ENCODE measurements at regions not wholly inside any gene's neighbourhood (a gene's known extent, or its start where the extent isn't known, plus 50 kb on each side); places are given as distances from the start of the nearest gene placed in this dataset.

DNA sequence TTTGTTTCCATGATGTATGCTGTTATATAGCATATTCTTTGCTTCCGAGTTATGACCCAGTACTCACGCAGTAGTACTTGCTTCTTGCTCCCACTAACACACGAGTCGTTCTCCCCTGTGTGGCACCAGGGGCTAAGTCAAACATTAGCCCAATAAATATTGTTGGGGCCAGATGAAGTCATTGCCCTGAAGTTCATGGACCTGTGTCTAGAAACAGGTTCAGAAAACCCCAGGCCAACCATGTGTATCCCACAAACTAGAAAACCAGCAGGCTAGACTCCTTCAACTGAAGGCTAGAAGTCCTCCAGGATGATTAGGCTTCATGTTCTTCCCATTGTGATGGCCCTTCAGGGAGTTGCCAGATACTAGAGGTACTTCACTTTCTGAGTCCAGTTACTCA, 198.2 kb upstream of the RBM19 start:
- ATAC-seq, result no peak
- WGBS, 4 donors, result 89 to 96% (median 93%) methylated on average over 4 of the region's 4 CpGs
- Histone ChIP-seq H3K4me3 (no peak overlapping the region), H3K36me3 (no peaks in the 10 kb centered on the region), H3K9me3 (no peaks in the 10 kb centered on the region), H3K27me3 (peaks cover 0 to 8% (median 0%) of the 10 kb centered on the region in 9 donors), H3K27ac (no peak overlapping the region), H3K4me1 (peaks cover 0 to 3% (median 0%) of the 10 kb centered on the region in 12 donors)
- intact Hi-C loops (cut with DNase I), result loop anchor here in 6 of 10 donors (10.0 kb wide), 3 partner anchors 230 to 340 kb away; no protein-coding TSS in a partner anchor
- TF ChIP-seq CTCF (IDR thresholded peaks at IDR 0.05) (no peak), POLR2A (IDR thresholded peaks at IDR 0.05) (no peak)
- DNase-seq, result no peak

DNA sequence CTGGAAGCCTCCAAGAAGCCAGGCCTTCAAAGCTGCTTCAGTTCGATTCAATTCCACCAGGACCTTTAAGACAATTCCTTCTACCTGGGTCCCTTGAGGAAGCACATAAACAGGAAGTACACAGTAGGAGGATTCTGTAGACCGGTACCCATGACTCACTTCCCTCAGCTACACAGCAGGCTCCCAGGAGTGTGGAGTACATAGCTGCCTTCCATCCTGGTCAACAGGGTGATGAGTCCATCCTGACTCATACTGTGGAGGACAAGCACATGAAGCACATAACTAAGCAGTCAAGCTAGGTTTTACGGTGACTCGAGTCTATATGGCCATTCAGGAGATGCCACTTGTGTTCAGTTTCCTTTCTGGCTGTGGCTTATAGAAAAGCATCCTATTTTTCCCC, 197.6 kb upstream of the RBM19 start:
- peaks cover 0 to 3% (median 0%) of the 10 kb centered on the region in 12 donors for H3K4me1 ChIP-seq
- no peak for TF ChIP-seq CTCF (IDR thresholded peaks at IDR 0.05)
- no peak for TF ChIP-seq POLR2A (IDR thresholded peaks at IDR 0.05)
- DNase-seq (no peak), ATAC-seq (no peak)
- intact Hi-C loops (cut with DNase I), result loop anchor here in 6 of 10 donors (10.0 kb wide), 3 partner anchors 231 to 341 kb away; no protein-coding TSS in a partner anchor
- H3K27me3 ChIP-seq, result peaks cover 0 to 8% (median 0%) of the 10 kb centered on the region in 9 donors
- H3K27ac ChIP-seq, result no peak overlapping the region
- no peaks in the 10 kb centered on the region for H3K36me3 ChIP-seq
- no peak overlapping the region for H3K4me3 ChIP-seq
- WGBS, 4 donors, result 54 to 70% (median 64%) methylated on average over 4 of the region's 4 CpGs
- no peaks in the 10 kb centered on the region for H3K9me3 ChIP-seq

GRCh38 chr12:114160445-114160844, 194.3 kb upstream of the RBM19 start:
- H3K4me1 ChIP-seq, result no peaks in the 10 kb centered on the region
- WGBS, 4 donors, result 69 to 85% (median 76%) methylated on average over 3 of the region's 3 CpGs
- H3K27ac ChIP-seq, result no peak overlapping the region
- TF ChIP-seq POLR2A (IDR thresholded peaks at IDR 0.05) (no peak), CTCF (IDR thresholded peaks at IDR 0.05) (no peak)
- intact Hi-C loops (cut with DNase I), result loop anchor here in 6 of 10 donors (10.0 kb wide), 3 partner anchors 234 to 344 kb away; no protein-coding TSS in a partner anchor
- DNase-seq, result no peak
- peaks cover 0 to 7% (median 0%) of the 10 kb centered on the region in 9 donors for H3K27me3 ChIP-seq
- ATAC-seq, result no peak
- no peak overlapping the region for H3K4me3 ChIP-seq
- no peaks in the 10 kb centered on the region for H3K36me3 ChIP-seq
- H3K9me3 ChIP-seq, result no peaks in the 10 kb centered on the region

- DNase-seq, result no peak
- intact Hi-C loops (cut with DNase I), result no loop called here
- Histone ChIP-seq H3K27ac (no peak overlapping the region), H3K36me3 (no peaks in the 10 kb centered on the region), H3K27me3 (peaks cover 0 to 5% (median 0%) of the 10 kb centered on the region in 9 donors), H3K4me3 (no peak overlapping the region), H3K4me1 (no peaks in the 10 kb centered on the region), H3K9me3 (no peaks in the 10 kb centered on the region)
- WGBS, 4 donors, result 63 to 72% (median 63%) methylated on average over 4 of the region's 4 CpGs
- TF ChIP-seq CTCF (IDR thresholded peaks at IDR 0.05), result no peak
- no peak for TF ChIP-seq POLR2A (IDR thresholded peaks at IDR 0.05)
- no peak for ATAC-seq
These were observed 186.8 kb upstream of the RBM19 start for GRCh38 chr12:114152890-114153289.

All from heart left ventricle (tissue), 16 donors.